Esophagus squamous epithelium (tissue), 5 donors: ENCODE measurements at regions not wholly inside any gene's neighbourhood (a gene's known extent, or its start where the extent isn't known, plus 50 kb on each side); places are given as distances from the start of the nearest gene placed in this dataset.

ENCODE experiments used
- DNase-seq: peaks from one replicate; lab custom pipeline; 2025; lab: John Stamatoyannopoulos, UW
- H3K27ac ChIP-seq, 4 donors: fragments of 200-600 bp; sonication (generic); one replicate each; pipeline ENCODE4 v1.5.1; 2016 to 2019; ENCODE audit warnings: mild to moderate bottlenecking in 1 of 4
- H3K27me3 ChIP-seq, 4 donors: fragments of 200-600 bp; sonication (generic); 1 replicate in 3 of 4; 2 replicates in 1 of 4; pipeline versions ENCODE4 v1.5.1 to v1.6.0; 2017 to 2021; ENCODE audit warnings: antibody characterized with exemption in 1 of 4
- H3K36me3 ChIP-seq, 3 donors: fragments of 200-600 bp; sonication (generic); one replicate each; pipeline ENCODE4 v1.5.1; 2016 to 2019
- H3K4me1 ChIP-seq, 3 donors: fragments of 200-600 bp; sonication (generic); one replicate each; pipeline ENCODE4 v1.5.1; 2017 to 2019
- H3K4me3 ChIP-seq, 4 donors: fragments of 200-600 bp; sonication (generic); 1 replicate in 3 of 4; 2 replicates in 1 of 4; pipeline ENCODE4 v1.5.1; 2016 to 2019; ENCODE audit warnings: mild to moderate bottlenecking in 2 of 4, moderate library complexity in 1 of 4
- H3K9me3 ChIP-seq, 3 donors: fragments of 200-600 bp; sonication (generic); one replicate each; pipeline ENCODE4 v1.5.1; 2016 to 2019
- POLR2A ChIP-seq, 4 donors: fragments of 450-650 bp; IDR thresholded peaks; one replicate each; pipeline ENCODE4 v1.6.1; 2017; ENCODE audit warnings: antibody characterized with exemption in 4 of 4, mild to moderate bottlenecking in 4 of 4, moderate library complexity in 3 of 4
- WGBS, 2 donors: methylation state at CpG; one replicate each; pipeline ENCODE4 v1.1.5; 2018; 5-methylcytosine and 5-hydroxymethylcytosine counted together
- intact Hi-C: fragments of 100-400 bp; cut with DNase I; formaldehyde crosslinking; loops from one replicate; pipeline ENCODE4 v1.15.0; 2022
- TF ChIP-seq, protein P1 (sequence below), 6 experiments: fragments of 450-650 bp in 4 of 6; fragments of 200-600 bp in 2 of 6; sonication (generic) in 2 of 6; IDR thresholded peaks; one replicate each; pipeline ENCODE4 v1.5.1; 2016 to 2019; ENCODE audit warnings: antibody characterized with exemption in 6 of 6, mild to moderate bottlenecking in 4 of 6, moderate library complexity in 4 of 6
- donor health status: DM: yes; HTN: yes; CAD: no.

DNA sequence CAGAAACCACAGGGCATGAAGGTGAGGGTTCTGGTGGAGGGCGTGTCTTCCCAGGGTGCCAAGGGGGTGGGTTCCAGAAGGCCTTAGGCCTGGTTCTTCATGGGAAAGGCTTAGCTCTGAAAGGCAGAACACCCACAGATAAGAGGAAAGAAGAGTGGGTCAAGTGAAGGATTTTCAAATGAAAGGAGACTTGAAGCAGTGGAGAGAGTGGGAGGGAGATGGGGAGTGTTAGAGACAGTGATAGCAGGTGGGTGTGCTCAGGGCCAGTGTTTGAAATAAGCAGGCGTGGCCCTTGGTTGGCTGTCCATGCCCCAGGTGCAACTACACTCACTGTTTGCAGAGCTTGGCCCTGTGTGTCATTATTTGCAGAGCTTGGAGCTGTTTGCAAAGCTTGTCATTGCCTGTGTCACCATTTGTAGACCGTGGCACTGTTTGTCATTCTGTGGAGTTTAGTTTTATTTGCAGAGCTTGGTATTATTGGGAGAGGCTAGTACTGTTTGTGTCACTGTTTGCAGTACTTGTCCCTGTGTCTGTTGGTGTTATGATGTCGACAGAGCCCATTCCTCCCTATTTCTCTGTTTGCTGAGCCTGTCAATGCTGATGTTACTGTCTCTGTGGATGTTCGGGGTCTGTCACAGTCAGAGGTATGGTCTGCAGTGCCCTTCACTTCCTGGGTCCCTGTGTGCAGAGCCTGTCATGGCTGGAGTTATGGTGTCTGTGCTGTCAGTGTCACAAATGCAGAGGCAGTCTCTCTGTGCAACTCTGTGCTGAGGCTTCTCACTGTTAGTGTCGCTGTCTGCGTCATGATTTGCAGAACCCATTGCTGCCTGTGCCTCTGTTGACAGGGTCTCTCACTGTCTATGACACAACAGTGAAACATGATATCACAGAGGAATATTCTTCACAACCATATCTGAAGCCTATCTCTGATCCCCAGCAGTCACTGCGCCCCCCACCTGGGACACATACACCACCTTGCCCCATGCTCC, 127.7 kb upstream of the LRFN2 start:
- Histone ChIP-seq H3K36me3 (no peaks in the 10 kb centered on the region), H3K9me3 (no peaks in the 10 kb centered on the region), H3K27ac (peak overlapping the region in 1 of 4 donors; percentile 45), H3K4me3 (no peak overlapping the region), H3K4me1 (peaks cover 0 to 32% (median 2%) of the 10 kb centered on the region in 3 donors), H3K27me3 (no peaks in the 10 kb centered on the region)
- DNase-seq = no peak
- no peak for TF ChIP-seq POLR2A (IDR thresholded peaks at IDR 0.05)
- TF ChIP-seq, protein P1, sequence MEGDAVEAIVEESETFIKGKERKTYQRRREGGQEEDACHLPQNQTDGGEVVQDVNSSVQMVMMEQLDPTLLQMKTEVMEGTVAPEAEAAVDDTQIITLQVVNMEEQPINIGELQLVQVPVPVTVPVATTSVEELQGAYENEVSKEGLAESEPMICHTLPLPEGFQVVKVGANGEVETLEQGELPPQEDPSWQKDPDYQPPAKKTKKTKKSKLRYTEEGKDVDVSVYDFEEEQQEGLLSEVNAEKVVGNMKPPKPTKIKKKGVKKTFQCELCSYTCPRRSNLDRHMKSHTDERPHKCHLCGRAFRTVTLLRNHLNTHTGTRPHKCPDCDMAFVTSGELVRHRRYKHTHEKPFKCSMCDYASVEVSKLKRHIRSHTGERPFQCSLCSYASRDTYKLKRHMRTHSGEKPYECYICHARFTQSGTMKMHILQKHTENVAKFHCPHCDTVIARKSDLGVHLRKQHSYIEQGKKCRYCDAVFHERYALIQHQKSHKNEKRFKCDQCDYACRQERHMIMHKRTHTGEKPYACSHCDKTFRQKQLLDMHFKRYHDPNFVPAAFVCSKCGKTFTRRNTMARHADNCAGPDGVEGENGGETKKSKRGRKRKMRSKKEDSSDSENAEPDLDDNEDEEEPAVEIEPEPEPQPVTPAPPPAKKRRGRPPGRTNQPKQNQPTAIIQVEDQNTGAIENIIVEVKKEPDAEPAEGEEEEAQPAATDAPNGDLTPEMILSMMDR (IDR thresholded peaks at IDR 0.05) = peak in 1 of 6 experiments; percentile 24
- intact Hi-C loops = no loop called here
- 72 to 76% methylated on average over 8 of the region's 8 CpGs for WGBS, 2 donors

DNA sequence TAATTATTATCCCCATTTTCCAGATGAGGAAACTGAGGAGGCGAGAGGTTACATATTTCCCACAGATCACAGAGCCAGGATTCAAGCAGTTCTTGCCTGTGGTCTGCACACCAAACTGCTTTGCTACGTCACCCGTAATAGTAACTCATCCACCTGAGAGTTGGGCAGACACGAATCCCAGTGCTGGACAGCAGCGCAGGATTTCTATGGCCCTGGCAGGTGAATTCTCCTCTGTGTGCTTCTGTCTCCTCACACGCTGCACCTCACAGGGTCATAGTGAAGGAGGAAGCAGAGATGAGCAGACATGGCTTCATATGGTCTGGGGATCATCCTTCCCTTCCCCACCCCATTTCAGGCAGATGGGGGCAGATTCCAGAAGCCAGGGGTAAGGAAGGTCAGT, 127.0 kb upstream of the LRFN2 start:
- Histone ChIP-seq H3K27ac (no peak overlapping the region), H3K27me3 (no peaks in the 10 kb centered on the region), H3K36me3 (no peaks in the 10 kb centered on the region), H3K4me3 (no peak overlapping the region), H3K9me3 (no peaks in the 10 kb centered on the region), H3K4me1 (peaks cover 0 to 27% (median 0%) of the 10 kb centered on the region in 3 donors)
- 85 to 90% methylated on average over 5 to 6 of the region's 6 CpGs for WGBS, 2 donors
- TF ChIP-seq, protein P1 (IDR thresholded peaks at IDR 0.05) = no peak
- no peak for TF ChIP-seq POLR2A (IDR thresholded peaks at IDR 0.05)
- intact Hi-C loops = no loop called here
- no peak for DNase-seq

DNA sequence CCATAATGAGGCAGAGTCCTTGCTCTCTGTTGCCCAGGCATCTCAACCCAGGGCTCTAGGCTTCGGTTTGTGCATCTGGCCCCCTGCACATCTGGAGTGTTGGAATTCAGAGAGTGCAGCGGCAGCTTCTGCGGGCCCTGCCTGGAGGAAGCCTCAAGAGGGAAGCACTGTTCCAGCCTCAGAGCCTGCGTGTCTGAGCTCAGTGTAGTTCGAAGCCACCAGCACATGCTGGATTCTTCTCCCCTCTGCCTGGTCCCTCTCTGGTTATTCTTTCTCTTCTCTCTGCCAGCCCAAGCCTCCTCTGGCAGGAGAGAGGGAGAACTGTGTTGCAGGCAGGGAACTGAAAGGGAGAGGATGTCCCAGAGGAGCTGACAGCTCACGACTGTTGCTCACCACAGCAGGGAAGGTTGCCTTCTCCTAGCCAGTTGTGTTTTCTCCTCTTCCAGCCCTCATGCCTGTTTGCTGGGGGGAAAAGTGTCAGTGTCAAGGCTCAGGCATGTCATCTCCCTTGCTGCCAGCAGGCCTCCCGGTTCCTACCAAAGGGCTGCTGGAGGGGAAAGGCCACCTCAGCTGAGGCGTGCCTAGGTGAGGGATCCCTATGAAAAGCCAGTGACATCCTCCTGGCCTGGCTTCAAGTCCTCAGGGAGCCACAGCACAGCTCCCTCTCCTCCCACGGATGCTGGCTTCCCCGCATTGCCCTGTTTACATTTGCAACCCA, 126.0 kb upstream of the LRFN2 start:
- Histone ChIP-seq H3K36me3 (no peaks in the 10 kb centered on the region), H3K27me3 (peaks cover 0 to under 1% (median 0%) of the 10 kb centered on the region in 4 donors), H3K4me3 (no peak overlapping the region), H3K4me1 (peaks cover 0 to 27% (median 0%) of the 10 kb centered on the region in 3 donors), H3K27ac (no peak overlapping the region), H3K9me3 (no peaks in the 10 kb centered on the region)
- TF ChIP-seq, protein P1 (IDR thresholded peaks at IDR 0.05) = no peak
- no peak for TF ChIP-seq POLR2A (IDR thresholded peaks at IDR 0.05)
- intact Hi-C loops = no loop called here
- DNase-seq = no peak
- WGBS, 2 donors = 62 to 65% methylated on average over 4 to 7 of the region's 10 CpGs

DNA sequence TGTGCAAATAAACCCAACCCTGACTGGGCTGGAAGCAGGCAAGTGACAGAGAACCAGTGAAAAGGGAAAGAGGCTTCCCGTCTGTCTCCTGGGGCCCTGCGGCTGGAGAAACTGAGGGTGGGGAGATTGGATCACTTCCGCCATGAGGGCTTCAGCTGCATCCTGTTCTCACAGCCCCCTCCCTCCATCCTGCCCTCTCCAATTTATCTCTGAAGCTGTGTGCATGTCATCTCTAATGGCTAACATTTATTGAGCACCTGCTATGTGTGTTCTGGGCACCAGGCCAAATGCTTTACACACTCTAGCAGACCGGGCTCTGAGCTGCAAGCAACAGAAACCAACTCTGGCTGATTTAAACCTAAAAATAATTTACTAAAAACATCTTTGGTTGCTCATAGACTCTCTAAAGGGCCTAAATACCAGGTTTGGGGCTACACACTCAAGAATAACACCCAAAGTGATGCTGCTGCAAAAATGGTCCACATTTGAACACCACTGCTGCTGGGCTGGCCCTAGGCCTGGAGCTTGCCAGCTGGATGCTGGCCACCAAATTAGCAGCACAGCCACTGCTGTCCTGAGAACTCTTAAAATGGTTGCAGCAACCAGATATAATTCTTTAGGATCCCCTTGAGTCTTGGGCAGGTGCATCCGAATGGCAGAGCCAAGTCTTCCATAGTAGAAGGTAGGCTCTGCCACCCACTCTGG, 123.6 kb upstream of the LRFN2 start:
- Histone ChIP-seq H3K27ac (no peak overlapping the region), H3K27me3 (peaks cover 0 to 4% (median 0%) of the 10 kb centered on the region in 4 donors), H3K36me3 (no peaks in the 10 kb centered on the region), H3K4me1 (peaks cover 0 to 25% (median 0%) of the 10 kb centered on the region in 3 donors), H3K9me3 (no peaks in the 10 kb centered on the region), H3K4me3 (no peak overlapping the region)
- intact Hi-C loops = no loop called here
- DNase-seq = no peak
- WGBS, 2 donors = 54 to 59% methylated on average over 3 to 4 of the region's 5 CpGs
- TF ChIP-seq POLR2A (IDR thresholded peaks at IDR 0.05) = no peak
- TF ChIP-seq, protein P1 (IDR thresholded peaks at IDR 0.05) = no peak
